ENCODE measurements at regions not wholly inside any gene's neighbourhood (a gene's known extent, or its start where the extent isn't known, plus 50 kb on each side); places are given as distances from the start of the nearest gene placed in this dataset.

- TF ChIP-seq, protein P1, sequence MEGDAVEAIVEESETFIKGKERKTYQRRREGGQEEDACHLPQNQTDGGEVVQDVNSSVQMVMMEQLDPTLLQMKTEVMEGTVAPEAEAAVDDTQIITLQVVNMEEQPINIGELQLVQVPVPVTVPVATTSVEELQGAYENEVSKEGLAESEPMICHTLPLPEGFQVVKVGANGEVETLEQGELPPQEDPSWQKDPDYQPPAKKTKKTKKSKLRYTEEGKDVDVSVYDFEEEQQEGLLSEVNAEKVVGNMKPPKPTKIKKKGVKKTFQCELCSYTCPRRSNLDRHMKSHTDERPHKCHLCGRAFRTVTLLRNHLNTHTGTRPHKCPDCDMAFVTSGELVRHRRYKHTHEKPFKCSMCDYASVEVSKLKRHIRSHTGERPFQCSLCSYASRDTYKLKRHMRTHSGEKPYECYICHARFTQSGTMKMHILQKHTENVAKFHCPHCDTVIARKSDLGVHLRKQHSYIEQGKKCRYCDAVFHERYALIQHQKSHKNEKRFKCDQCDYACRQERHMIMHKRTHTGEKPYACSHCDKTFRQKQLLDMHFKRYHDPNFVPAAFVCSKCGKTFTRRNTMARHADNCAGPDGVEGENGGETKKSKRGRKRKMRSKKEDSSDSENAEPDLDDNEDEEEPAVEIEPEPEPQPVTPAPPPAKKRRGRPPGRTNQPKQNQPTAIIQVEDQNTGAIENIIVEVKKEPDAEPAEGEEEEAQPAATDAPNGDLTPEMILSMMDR (IDR thresholded peaks at IDR 0.05), result no peak
- TF ChIP-seq POLR2A (IDR thresholded peaks at IDR 0.05), result no peak
These were observed 52.7 kb upstream of the ANXA10 start for GRCh38 chr4:168039593-168039992.

All from thyroid gland (tissue), 4 donors.